Umbilical cord (tissue), 1 donor: ENCODE measurements at regions not wholly inside any gene's neighbourhood (a gene's known extent, or its start where the extent isn't known, plus 50 kb on each side); places are given as distances from the start of the nearest gene placed in this dataset.
"Not testable (repeated sequence)": the region's sequence is repeated elsewhere in the genome, so short reads cannot be mapped to it uniquely, and the experiment has no call there.

ENCODE experiments used
- DNase-seq: peaks from one replicate; pipeline ENCODE4 v3.0.0-alpha.2; 2015; ENCODE audit warnings: low spot score

- no peak for DNase-seq
Observed at GRCh38 chr4:184335520-184335919, 117.8 kb upstream of the ENPP6 start.

GRCh38 chr4:184333446-184333845, 115.8 kb upstream of the ENPP6 start:
- DNase-seq: not testable (repeated sequence)

- peak; percentile 42 for DNase-seq
Observed at GRCh38 chr4:184331268-184331995, 113.8 kb upstream of the ENPP6 start.

- DNase-seq: not testable (repeated sequence)
Observed at GRCh38 chr4:184330517-184331094, 112.9 kb upstream of the ENPP6 start.

- peak; percentile 38 for DNase-seq
Observed at GRCh38 chr4:184329659-184330400, 112.2 kb upstream of the ENPP6 start.

GRCh38 chr4:184329235-184329634, 111.6 kb upstream of the ENPP6 start:
- DNase-seq: no peak

GRCh38 chr4:184328022-184328736, 110.5 kb upstream of the ENPP6 start:
- DNase-seq: peak; percentile 64

- DNase-seq: no peak
Observed at GRCh38 chr4:184324939-184325477, 107.3 kb upstream of the ENPP6 start.

- DNase-seq: no peak
Observed at GRCh38 chr4:184322328-184323025, 104.8 kb upstream of the ENPP6 start.

GRCh38 chr4:184320631-184321030, 103.0 kb upstream of the ENPP6 start:
- DNase-seq: no peak

- no peak for DNase-seq
Observed at GRCh38 chr4:184318852-184319251, 101.2 kb upstream of the ENPP6 start.

GRCh38 chr4:184317234-184317918, 99.7 kb upstream of the ENPP6 start:
- DNase-seq: no peak

GRCh38 chr4:184316821-184317220, 99.1 kb upstream of the ENPP6 start:
- no peak for DNase-seq

GRCh38 chr4:184315675-184316359, 98.1 kb upstream of the ENPP6 start:
- DNase-seq: no peak

- DNase-seq: no peak
Observed at GRCh38 chr4:184313702-184314659, 96.3 kb upstream of the ENPP6 start.

GRCh38 chr4:184313058-184313581, 95.4 kb upstream of the ENPP6 start:
- no peak for DNase-seq

GRCh38 chr4:184312126-184312525, 94.5 kb upstream of the ENPP6 start:
- no peak for DNase-seq

- peak; percentile 72 for DNase-seq
Observed at GRCh38 chr4:184310881-184311709, 93.4 kb upstream of the ENPP6 start.
